ENCODE measurements at regions not wholly inside any gene's neighbourhood (a gene's known extent, or its start where the extent isn't known, plus 50 kb on each side); places are given as distances from the start of the nearest gene placed in this dataset.
A peak's percentile ranks its signal among the peaks of the same experiment; 100 is the strongest.
"Not testable (repeated sequence)": the region's sequence is repeated elsewhere in the genome, so short reads cannot be mapped to it uniquely, and the experiment has no call there.

- H3K4me3 ChIP-seq; in situ Hi-C loops (cut with MboI; ENCODE audit: low pct_unique_long_range_greater_than_20kb in 2 of 9, low sequenced_read_pairs in 9 of 9, unreplicated experiment in 9 of 9); H3K4me1 ChIP-seq (replicated peaks in 1 of 2): not testable (repeated sequence)
- 8 to 80% (median 67%) methylated on average over 1 to 2 of the region's 3 CpGs; no CpG with 5 or more reads in 3 of the 10 experiments for WGBS, 10 experiments
- peak in 2 of 8 experiments; percentile 56 to 67 for ATAC-seq (replicated peaks in 6 of 8)
- peak overlapping the region in 1 of 2 donors; percentile 11 for H3K27ac ChIP-seq
Observed at GRCh38 chr2:210871566-210871965, 315.2 kb downstream of the CPS1 start.

GRCh38 chr2:210873631-210874030 lies 317.2 kb downstream of the CPS1 start:
- H3K4me3 ChIP-seq, result no peak overlapping the region
- 0 to 100% (median 35%) methylated on average over 1 of the region's 1 CpG; no CpG with 5 or more reads in 2 of the 10 experiments for WGBS, 10 experiments
- in situ Hi-C loops (cut with MboI; ENCODE audit: low pct_unique_long_range_greater_than_20kb in 2 of 9, low sequenced_read_pairs in 9 of 9, unreplicated experiment in 9 of 9), result no loop called here
- no peak for ATAC-seq (replicated peaks in 6 of 8)
- H3K4me1 ChIP-seq (replicated peaks in 1 of 2), result peaks cover 0 to 3% of the 10 kb centered on the region in 2 donors
- no peak overlapping the region for H3K27ac ChIP-seq

DNA sequence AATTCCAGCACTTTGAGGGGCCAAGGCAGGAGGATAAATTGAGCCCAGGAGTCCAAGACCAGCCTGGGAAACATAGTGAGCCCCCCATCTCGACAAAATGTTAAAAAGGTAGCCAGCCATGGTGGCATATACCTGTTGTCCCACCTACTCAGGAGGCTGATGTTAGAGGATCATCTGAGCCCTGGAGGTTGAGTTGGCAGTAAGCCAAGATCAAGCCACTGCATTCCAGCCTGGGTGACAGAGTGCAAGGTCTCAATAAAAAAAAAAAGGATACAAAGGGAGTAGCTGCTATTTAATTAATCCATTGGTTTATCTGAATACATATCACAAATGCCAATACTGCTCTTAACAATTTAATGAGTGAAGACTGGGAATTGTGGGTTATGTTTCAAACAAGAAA lies 327.8 kb downstream of the CPS1 start:
- ATAC-seq (replicated peaks in 6 of 8), result no peak
- Histone ChIP-seq H3K27ac (no peak overlapping the region), H3K4me3 (no peak overlapping the region), H3K4me1 (replicated peaks in 1 of 2) (no peaks in the 10 kb centered on the region)
- in situ Hi-C loops (cut with MboI; ENCODE audit: low pct_unique_long_range_greater_than_20kb in 2 of 9, low sequenced_read_pairs in 9 of 9, unreplicated experiment in 9 of 9), result no loop called here
- 0 to 50% (median 0%) methylated on average over 1 of the region's 1 CpG; no CpG with 5 or more reads in 5 of the 10 experiments for WGBS, 10 experiments

DNA sequence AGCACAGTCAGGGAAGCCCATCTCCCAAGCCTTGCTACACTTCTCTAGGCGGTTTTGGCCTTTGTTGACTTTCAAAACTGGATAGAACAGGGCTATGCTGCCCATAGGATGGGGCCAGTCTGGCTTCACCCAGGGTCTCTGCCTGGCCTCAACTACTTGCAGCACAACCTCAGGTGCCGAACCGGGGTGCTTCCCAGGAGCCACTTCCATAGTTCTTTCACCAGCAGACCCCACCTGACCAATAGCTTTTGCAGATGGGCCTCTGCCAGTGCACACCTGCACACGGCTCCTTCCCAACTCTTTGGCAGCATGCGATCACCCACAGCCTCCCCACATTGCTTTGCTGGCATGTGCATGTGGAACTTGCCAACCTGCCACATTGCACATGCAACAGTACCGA lies 331.6 kb downstream of the CPS1 start:
- Histone ChIP-seq H3K4me1 (replicated peaks in 1 of 2) (no peaks in the 10 kb centered on the region), H3K4me3 (no peak overlapping the region), H3K27ac (no peak overlapping the region)
- WGBS, 10 experiments, result 22 to 95% (median 68%) methylated on average over 1 to 6 of the region's 6 CpGs
- ATAC-seq (replicated peaks in 6 of 8), result no peak
- in situ Hi-C loops (cut with MboI; ENCODE audit: low pct_unique_long_range_greater_than_20kb in 2 of 9, low sequenced_read_pairs in 9 of 9, unreplicated experiment in 9 of 9), result no loop called here

GRCh38 chr2:210895132-210895531 lies 338.7 kb downstream of the CPS1 start:
- Histone ChIP-seq H3K4me3 (no peak overlapping the region), H3K27ac (no peak overlapping the region), H3K4me1 (replicated peaks in 1 of 2) (peaks cover 0 to 6% of the 10 kb centered on the region in 2 donors)
- no peak for ATAC-seq (replicated peaks in 6 of 8)
- in situ Hi-C loops (cut with MboI; ENCODE audit: low pct_unique_long_range_greater_than_20kb in 2 of 9, low sequenced_read_pairs in 9 of 9, unreplicated experiment in 9 of 9), result no loop called here
- WGBS, 10 experiments, result 42 to 100% (median 93%) methylated on average over 1 to 5 of the region's 5 CpGs; no CpG with 5 or more reads in 1 of the 10 experiments

DNA sequence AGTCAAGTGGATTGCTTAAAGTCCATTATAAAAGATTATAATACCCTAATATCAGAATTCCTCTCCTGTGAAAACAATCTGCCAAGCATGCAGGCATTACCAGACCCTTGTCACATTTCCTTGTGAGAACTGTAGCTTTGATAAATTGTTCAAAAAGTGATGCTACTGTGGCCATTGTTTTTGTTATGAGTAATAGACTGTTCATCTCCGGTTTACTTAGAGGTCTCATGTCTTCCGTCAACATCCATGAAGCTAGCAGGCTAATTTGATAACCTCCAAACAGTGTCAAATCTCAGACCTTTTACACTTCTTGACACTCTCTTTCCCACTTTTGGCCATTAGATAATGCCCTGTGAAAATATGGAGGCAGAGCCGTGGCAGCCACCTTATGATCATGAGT lies 342.7 kb downstream of the CPS1 start:
- no peak for ATAC-seq (replicated peaks in 6 of 8)
- Histone ChIP-seq H3K27ac (no peak overlapping the region), H3K4me1 (replicated peaks in 1 of 2) (peaks cover 0 to 6% of the 10 kb centered on the region in 2 donors), H3K4me3 (no peak overlapping the region)
- in situ Hi-C loops (cut with MboI; ENCODE audit: low pct_unique_long_range_greater_than_20kb in 2 of 9, low sequenced_read_pairs in 9 of 9, unreplicated experiment in 9 of 9), result no loop called here
- 0 to 100% (median 60%) methylated on average over 1 to 3 of the region's 3 CpGs; no CpG with 5 or more reads in 3 of the 10 experiments for WGBS, 10 experiments

DNA sequence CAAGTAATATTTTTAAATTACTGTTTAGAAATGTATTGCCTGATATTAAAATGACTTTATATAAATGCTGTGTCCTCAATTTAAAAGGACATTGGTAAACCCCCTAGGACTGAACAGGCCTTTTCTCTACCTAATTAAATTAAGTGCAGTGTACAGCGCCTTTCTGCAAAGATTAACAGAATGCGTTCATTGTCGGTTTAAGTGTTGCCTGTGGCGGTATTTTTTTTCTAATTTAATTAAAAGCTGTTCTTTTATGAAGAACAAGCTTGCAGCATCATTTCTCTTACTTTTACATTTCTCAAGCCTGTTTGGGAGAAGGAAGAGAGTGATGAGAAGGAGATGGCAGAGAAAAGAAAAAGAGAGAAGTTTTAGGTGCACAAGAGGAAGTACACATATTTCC lies 344.9 kb downstream of the CPS1 start:
- in situ Hi-C loops (cut with MboI; ENCODE audit: low pct_unique_long_range_greater_than_20kb in 2 of 9, low sequenced_read_pairs in 9 of 9, unreplicated experiment in 9 of 9), result no loop called here
- ATAC-seq (replicated peaks in 6 of 8), result peak in 1 of 8 experiments; percentile 37
- H3K27ac ChIP-seq, result no peak overlapping the region
- peaks cover 0 to 6% of the 10 kb centered on the region in 2 donors for H3K4me1 ChIP-seq (replicated peaks in 1 of 2)
- H3K4me3 ChIP-seq, result no peak overlapping the region
- 44 to 100% (median 89%) methylated on average over 1 to 4 of the region's 4 CpGs; no CpG with 5 or more reads in 2 of the 10 experiments for WGBS, 10 experiments

GRCh38 chr2:210912779-210913178 lies 356.4 kb downstream of the CPS1 start:
- ATAC-seq (replicated peaks in 6 of 8), result no peak
- in situ Hi-C loops (cut with MboI; ENCODE audit: low pct_unique_long_range_greater_than_20kb in 2 of 9, low sequenced_read_pairs in 9 of 9, unreplicated experiment in 9 of 9), result no loop called here
- WGBS, 10 experiments, result 28 to 100% (median 64%) methylated on average over 1 to 6 of the region's 6 CpGs
- Histone ChIP-seq H3K4me3 (no peak overlapping the region), H3K4me1 (replicated peaks in 1 of 2) (no peaks in the 10 kb centered on the region), H3K27ac (no peak overlapping the region)

- WGBS, 10 experiments, result 0 to 100% (median 35%) methylated on average over 1 to 2 of the region's 2 CpGs
- no peak overlapping the region for H3K27ac ChIP-seq
- H3K4me3 ChIP-seq, result no peak overlapping the region
- no peaks in the 10 kb centered on the region for H3K4me1 ChIP-seq (replicated peaks in 1 of 2)
- ATAC-seq (replicated peaks in 6 of 8), result no peak
- in situ Hi-C loops (cut with MboI; ENCODE audit: low pct_unique_long_range_greater_than_20kb in 2 of 9, low sequenced_read_pairs in 9 of 9, unreplicated experiment in 9 of 9), result no loop called here
Observed at GRCh38 chr2:210913461-210913860, 357.1 kb downstream of the CPS1 start.

GRCh38 chr2:210915912-210916311 lies 359.5 kb downstream of the CPS1 start:
- no peak overlapping the region for H3K27ac ChIP-seq
- H3K4me3 ChIP-seq, result no peak overlapping the region
- ATAC-seq (replicated peaks in 6 of 8), result no peak
- in situ Hi-C loops (cut with MboI; ENCODE audit: low pct_unique_long_range_greater_than_20kb in 2 of 9, low sequenced_read_pairs in 9 of 9, unreplicated experiment in 9 of 9), result no loop called here
- 8 to 100% (median 90%) methylated on average over 1 of the region's 1 CpG; no CpG with 5 or more reads in 2 of the 10 experiments for WGBS, 10 experiments
- H3K4me1 ChIP-seq (replicated peaks in 1 of 2), result no peaks in the 10 kb centered on the region

DNA sequence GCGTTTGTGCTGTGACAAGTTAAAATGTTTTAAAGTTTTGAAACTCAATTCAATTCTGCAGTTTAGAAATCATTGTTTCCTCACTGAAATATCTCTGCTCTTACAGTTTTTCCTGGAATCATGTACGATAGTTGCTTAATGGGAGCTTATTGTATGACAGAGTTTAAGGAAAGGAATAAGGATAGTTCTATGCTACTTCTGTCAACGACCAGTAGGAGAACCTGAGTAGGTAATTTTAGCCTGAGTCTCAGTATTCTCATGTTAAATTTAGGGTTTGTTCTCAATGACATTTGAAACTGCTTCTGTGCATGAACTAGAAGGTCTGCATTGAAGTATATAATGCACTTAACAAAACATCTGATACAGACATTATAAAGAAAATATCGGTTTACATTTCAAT lies 361.1 kb downstream of the CPS1 start:
- Histone ChIP-seq H3K4me1 (replicated peaks in 1 of 2) (no peaks in the 10 kb centered on the region), H3K27ac (no peak overlapping the region), H3K4me3 (no peak overlapping the region)
- WGBS, 10 experiments, result 0 to 100% (median 46%) methylated on average over 1 to 4 of the region's 4 CpGs
- ATAC-seq (replicated peaks in 6 of 8), result no peak
- in situ Hi-C loops (cut with MboI; ENCODE audit: low pct_unique_long_range_greater_than_20kb in 2 of 9, low sequenced_read_pairs in 9 of 9, unreplicated experiment in 9 of 9), result no loop called here

DNA sequence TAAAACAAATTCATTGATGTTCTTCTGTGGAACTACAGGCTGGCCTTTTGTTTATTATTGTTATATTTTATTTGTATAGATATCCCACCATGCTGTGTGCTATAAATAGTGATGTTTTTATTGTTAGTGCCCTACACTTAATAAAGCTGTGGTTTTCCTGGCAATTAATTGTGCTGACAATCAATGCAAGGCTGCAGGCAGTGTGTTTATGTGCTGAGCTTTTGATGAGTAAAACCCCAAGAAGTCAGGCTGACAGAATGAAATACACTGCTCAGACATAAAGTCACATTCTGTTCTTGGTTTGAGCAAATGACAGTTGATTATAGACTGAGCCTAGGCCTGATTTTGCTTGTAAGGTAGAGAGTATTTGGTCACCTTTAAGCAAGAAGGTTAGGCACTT lies 362.7 kb downstream of the CPS1 start:
- no peak overlapping the region for H3K4me3 ChIP-seq
- H3K27ac ChIP-seq, result no peak overlapping the region
- H3K4me1 ChIP-seq (replicated peaks in 1 of 2), result no peaks in the 10 kb centered on the region
- in situ Hi-C loops (cut with MboI; ENCODE audit: low pct_unique_long_range_greater_than_20kb in 2 of 9, low sequenced_read_pairs in 9 of 9, unreplicated experiment in 9 of 9), result no loop called here
- peak in 5 of 8 experiments; percentile 17 to 75 (median 53) for ATAC-seq (replicated peaks in 6 of 8)

- no peak for ATAC-seq (replicated peaks in 6 of 8)
- H3K4me3 ChIP-seq, result no peak overlapping the region
- 32 to 100% (median 67%) methylated on average over 1 of the region's 1 CpG; no CpG with 5 or more reads in 1 of the 10 experiments for WGBS, 10 experiments
- H3K27ac ChIP-seq, result no peak overlapping the region
- in situ Hi-C loops (cut with MboI; ENCODE audit: low pct_unique_long_range_greater_than_20kb in 2 of 9, low sequenced_read_pairs in 9 of 9, unreplicated experiment in 9 of 9), result no loop called here
- peaks cover 0 to 1% of the 10 kb centered on the region in 2 donors for H3K4me1 ChIP-seq (replicated peaks in 1 of 2)
Observed at GRCh38 chr2:210922419-210922818, 366.0 kb downstream of the CPS1 start.

GRCh38 chr2:210928714-210929113 lies 372.3 kb downstream of the CPS1 start:
- H3K4me3 ChIP-seq, result no peak overlapping the region
- 33 to 64% (median 55%) methylated on average over 1 to 2 of the region's 2 CpGs; no CpG with 5 or more reads in 2 of the 10 experiments for WGBS, 10 experiments
- in situ Hi-C loops (cut with MboI; ENCODE audit: low pct_unique_long_range_greater_than_20kb in 2 of 9, low sequenced_read_pairs in 9 of 9, unreplicated experiment in 9 of 9), result no loop called here
- H3K4me1 ChIP-seq (replicated peaks in 1 of 2), result peaks cover 0 to 18% of the 10 kb centered on the region in 2 donors
- peak in 5 of 8 experiments; percentile 79 to 98 (median 87) for ATAC-seq (replicated peaks in 6 of 8)
- H3K27ac ChIP-seq, result peak overlapping the region in 1 of 2 donors; percentile 39
